ENCODE measurements at regions not wholly inside any gene's neighbourhood (a gene's known extent, or its start where the extent isn't known, plus 50 kb on each side); places are given as distances from the start of the nearest gene placed in this dataset.

DNA sequence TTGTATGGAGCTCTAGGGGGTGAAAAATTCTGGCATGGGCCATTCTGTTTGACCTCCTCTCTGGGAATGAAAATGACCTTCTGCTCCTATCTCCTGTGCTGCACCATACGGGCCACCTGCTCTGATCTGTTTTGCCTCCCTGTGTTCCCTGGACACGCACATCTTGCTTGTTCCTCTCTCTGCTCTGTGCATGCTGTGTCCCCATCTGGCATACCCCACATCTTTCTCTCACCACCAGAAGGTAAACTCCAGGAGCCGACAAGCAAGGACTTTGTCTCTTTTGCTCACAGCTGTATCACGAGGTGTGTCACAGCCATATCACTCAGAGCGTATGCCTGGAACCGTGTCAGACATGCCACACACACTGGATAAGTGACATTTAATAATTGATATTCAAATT, 208.4 kb upstream of the DTNBP1 start:
- no peak for DNase-seq

DNA sequence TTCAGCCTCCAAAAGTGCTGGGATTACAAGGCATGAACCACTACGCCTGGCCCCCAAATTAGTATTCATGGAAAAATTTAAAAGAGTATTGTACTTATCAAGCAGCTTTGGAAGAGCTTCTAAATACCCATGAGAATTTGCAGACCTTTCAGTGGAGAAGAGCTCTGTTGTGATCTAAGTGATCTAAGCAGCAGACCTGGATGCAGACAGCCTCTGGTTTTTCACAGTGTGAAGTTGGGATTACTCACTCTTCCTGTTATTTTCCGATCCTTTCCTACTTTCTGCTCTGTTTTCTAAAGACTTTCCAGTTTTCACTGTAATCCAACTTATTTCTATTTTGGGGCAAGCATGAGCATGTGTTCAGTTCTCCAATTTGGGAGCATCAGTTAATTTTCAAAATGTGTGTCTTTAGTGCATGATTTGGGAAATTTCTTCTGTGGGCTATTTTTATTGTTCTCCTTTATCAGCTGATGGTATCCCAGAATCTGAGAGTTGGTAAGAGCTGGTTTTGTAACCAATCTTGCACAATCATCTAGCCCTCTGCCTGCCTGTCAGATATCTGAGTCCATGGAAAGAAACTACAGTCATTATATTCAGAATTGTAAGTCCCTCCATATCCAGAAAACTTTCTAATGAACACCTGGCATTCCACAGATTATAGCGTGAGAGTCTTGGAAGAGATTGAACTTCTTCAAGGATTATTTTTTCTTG, 207.7 kb upstream of the DTNBP1 start:
- DNase-seq = peak; percentile 31

DNA sequence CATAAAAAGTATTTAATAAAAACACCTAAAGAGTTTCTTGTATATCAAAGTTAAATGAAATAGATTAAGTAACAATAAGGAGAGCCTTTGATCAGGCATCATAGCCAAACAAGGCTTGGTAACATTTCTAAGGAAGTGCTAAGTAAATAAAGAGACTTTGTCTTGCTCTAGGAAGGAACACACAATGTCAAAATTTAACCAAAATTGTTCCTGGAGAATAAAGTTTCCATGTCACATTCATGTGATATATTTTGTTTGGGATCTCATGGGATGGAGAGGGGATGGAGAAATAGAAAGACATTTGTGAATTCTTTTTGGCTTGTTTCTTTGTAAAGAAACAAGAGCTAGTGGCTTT, 201.9 kb upstream of the DTNBP1 start:
- no peak for DNase-seq

DNA sequence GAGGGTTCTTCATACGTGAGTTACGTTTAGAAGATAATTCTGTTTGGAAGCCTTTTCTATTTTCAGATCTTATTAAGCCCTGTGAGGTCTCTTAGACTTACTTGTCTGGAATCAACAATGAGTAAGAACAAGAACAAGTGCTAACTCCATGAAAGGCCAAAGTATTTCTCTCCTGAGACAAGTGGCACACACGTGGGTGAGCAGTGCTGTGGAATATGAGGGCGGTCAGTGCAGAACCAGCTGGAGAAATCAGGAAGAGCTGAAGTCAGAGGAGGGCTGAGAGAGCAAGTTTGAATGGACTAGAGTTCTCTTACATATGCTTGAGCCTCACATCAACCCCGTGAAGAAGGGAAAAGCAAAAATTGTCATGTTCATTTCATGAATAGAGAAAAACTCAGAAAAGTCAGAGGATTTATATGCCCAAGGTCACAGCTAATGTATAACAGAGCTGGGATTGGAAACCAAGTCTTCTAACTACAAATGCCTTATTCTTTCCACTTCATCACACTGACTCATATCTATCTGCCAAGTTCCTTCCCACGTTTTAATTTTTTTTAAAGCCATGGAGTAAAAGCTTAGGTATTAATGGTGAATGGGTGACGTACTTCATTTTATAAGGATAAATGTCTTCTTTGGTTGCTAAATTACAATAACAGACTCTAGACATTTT, 201.3 kb upstream of the DTNBP1 start:
- DNase-seq = no peak

DNA sequence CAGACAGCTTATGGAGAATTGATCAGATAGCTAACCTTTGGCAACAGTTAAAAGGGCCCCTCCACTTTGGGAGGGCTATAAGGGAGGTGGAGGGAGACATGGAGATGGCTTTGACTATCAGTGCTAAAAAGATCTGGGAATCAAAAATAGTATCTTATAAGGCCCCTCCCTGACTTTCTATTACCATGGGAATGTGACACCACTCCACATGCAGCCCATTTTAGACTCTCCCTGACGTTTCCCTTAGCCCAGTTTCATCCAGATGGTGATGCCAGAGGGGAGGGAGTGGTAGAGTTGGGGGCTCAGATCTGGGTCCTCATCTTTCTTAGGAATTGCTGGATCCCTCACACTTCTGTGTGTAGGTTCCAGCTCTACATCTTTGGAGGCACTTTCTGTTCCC, 200.0 kb upstream of the DTNBP1 start:
- no peak for DNase-seq

DNA sequence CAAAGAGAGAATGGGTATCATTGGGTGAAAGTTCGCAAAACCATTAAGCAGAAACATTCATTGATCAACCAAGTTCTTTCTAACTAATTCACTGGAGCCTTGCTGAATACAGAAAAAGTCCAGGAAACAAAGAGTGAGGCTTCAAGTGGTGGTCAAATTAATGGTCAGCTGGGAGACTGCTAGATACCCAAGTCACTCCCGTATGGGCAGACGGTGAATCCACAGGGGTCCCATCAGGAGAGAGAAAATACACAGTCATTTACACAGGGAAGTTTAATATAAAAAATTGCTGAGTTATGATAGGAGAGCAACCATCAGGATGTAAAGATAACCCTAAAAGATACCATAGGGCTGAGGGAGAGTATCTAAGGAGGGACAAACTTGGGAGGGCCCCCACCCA, 198.7 kb upstream of the DTNBP1 start:
- no peak for DNase-seq

DNA sequence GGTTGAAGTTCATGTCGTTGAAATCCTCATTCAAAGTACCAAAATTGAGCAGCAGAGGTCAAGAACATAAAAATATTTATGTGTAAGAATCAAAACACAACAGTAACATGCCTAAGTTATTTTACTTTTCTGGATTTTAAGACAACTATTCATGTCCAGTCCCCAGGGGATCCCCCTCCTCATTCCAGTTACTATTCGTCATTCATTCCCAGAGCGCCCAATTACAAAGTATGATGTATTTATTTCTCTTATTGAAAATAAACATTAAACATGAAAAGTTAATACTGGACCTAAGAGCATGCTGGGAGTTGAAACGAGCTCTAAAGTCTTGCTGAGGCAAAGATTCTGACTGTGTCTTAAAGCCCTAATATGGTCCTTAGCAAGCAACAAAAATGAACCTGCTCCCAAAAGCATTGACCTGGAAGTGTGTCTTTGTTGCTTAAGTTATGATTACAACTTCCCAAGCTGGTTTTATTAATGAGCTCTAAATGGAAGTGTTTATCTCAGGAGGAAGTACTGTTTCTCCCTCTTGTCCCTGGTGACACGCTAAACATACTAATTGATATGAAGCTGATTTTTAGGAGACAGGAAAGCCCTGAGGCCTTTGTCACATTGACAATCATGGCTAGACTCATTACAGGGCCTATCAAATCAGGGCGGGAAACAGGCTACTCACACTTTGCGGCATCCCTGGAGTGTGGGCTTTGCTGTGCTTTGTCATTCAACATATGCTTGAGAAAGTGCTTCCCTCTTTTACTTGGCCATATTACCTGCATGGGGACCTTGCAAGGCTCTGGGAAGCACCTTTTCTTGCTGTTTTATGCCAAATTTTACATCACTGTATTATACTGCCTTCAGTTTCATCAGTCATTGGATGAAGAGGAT, 192.2 kb upstream of the DTNBP1 start:
- no peak for DNase-seq

DNA sequence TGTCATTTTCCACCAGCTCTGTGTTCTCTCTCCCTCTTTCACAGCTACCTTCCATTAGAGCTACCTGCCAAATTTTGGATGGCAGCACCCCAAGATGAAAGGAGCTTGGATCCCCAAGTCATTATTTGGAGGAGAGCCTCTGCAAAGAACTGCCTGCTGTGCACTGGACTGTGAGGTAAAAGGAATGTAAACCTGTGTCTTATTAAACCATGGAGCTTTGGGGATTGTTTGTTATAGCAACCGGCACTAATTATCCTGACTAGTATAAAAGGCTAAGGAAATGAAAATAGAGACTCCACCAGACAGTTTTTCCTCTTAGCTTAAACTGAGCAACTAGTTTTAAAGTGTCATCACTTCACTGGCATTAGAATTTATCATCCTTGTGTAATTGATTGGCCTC, 191.6 kb upstream of the DTNBP1 start:
- DNase-seq = no peak

DNA sequence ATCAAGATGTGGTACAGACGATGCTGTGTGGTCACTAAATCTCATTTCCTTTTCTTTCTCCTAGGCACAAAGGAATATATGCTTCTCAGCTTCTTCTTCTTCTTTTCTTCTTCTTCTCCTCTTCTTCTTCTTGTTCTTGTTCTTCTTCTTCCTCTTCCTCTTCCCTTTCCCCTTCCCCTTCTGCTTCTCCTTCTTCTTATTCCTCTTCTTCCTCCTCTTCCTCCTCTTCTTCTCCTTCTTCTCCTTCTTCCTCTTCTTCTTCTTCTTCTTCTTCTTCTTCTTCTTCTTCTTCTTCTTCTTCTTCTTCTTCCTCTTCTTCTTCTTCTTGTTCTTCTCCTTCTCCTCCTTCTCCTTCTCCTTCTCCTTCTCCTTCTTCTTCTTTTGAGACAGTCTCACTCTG, 190.4 kb upstream of the DTNBP1 start:
- DNase-seq = no peak

DNA sequence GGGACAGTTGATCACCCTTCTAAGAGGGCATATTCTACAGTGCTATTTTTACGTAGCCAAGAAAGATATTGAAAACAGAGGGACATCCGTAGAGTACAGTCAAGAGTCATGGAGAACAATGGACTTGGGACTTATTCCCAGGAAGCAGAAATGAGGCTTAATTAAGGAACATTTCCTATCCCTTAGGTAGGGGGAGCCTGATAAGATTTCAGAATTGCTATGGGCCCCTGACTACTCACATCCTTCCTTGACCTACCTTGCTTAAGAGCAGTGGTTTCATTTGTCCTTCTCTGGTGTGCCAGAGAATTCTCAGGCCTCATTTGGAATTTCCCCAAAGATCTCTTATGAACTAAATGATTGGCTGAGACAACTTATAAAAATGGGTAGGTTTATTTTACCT, 189.5 kb upstream of the DTNBP1 start:
- no peak for DNase-seq

DNA sequence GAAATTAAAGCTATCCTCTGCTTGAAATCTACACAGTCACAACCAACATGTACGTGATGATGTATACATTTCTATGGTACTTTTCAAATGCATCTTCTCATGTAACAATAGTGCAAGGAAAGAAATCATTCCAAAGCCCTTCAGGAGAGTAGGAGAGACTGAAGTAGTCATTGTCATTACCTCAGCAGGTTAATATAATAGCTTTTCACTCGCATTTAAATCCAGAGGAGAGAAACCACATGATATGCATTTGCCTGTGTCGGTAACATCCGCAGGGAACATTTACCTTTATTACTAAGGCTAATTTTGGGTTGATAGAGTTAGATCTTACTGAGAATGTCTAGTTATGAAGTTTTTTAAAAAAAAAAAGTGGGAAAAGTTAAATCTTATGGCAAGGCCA, 186.6 kb upstream of the DTNBP1 start:
- DNase-seq = no peak

DNA sequence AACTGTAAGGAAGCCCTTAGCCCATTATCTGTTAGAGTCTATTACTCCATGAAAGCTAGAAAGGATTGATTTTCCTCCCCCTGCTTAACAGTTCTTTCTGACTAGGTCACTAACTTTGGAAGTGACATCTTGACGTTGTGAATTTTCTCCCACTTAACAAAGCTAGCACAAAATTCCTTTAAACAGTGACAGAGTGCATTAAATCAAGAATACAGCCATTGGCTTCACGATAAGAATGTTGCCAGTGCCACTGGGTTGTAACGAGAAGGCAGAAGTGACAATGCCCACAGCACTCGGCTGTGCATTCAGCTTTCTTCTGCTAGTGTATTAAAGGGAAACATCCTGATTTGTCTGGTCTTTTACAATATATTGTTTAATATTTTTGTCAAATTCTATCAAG, 182.7 kb upstream of the DTNBP1 start:
- DNase-seq = no peak

DNA sequence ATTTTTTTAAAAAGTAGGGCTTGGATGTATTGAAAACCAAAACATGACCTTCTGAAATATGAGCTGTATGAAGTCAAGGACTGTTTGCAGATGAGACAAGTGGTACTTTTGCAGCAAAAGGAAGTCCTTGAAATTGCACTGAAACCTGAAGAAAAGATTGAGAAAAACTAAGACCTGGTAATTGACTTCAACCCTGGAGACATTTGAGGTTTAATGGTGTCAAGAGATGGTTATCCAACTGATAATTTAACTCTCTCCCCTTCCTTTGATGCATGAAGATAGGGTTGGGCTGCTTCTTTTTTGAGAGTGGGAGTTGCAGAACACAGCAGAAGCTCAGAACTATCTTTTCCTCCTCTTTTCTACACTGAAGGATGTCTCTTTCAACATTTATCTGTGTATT, 180.9 kb upstream of the DTNBP1 start:
- DNase-seq = no peak

DNA sequence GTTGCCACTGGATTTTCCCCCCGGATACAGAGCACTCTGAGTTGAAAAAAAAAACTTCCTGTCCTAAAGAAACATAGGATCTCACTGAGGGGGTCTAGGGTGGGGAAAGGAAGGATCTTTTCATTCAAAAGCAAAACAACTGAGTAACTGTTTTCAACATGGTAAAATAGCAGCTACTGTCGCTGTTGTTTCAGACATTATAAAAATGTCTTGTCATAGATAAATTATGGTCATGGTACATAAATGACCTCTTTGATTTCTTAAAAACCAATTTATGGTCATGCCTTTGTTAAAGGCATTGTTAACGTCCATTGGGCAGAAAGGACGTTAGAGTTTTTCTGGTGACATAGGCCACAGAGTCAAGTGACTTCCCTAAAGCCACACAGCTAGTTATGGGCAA, 180.4 kb upstream of the DTNBP1 start:
- DNase-seq = no peak

DNA sequence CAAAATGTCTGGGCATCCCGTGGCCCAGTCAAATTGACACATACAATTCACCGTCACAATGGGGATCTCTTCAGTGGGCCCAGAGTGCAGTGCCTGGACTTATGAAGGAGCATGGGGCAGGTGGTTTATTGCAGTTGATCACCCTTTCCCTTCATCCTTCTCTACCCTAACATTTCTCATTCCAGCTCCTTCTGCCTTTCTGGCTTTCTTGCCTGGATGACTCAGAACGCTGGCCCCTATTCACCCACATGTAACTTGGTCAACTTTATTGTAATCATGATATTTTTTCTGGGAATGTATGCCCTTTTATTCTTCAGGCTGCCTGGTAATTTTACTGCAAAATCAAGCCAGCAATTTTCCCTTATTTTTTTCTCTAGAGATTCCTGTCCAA, 179.9 kb upstream of the DTNBP1 start:
- DNase-seq = peak; percentile 30

DNA sequence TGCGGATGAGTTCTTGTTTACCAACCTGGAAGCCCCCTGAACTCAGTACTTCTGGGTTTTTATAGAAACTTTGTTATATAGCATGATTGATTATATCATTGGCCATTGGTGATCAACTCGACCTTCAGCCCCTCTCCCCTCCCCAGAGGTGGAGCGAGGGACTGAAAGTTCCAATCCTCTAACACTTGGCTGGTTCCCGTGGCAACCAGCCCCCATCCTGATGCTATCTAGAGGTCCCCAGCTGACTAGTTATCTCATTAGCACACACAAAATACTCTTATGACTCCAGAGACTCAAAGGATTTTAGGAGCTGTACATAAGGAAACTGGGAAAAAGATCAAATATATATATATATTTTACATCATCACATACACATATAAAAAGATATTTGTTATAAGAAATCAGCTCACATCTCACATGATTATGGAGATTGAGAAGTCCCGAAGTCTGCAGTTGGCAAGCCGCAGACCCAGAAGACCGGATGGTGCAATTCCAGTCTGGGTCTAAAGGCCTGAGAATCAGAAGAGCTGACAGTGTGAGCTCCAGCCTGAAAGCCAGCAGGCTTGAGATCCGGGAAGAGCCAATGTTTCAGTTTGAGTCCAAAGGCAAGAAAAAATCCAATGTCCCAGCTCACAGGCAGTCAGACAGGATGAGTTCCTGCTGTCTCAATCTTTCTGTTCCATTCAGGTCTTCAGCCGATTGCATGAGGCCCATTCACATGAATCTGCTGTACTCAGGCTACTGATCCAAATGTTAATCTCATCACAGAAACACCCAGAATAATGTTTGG, 179.3 kb upstream of the DTNBP1 start:
- no peak for DNase-seq

DNA sequence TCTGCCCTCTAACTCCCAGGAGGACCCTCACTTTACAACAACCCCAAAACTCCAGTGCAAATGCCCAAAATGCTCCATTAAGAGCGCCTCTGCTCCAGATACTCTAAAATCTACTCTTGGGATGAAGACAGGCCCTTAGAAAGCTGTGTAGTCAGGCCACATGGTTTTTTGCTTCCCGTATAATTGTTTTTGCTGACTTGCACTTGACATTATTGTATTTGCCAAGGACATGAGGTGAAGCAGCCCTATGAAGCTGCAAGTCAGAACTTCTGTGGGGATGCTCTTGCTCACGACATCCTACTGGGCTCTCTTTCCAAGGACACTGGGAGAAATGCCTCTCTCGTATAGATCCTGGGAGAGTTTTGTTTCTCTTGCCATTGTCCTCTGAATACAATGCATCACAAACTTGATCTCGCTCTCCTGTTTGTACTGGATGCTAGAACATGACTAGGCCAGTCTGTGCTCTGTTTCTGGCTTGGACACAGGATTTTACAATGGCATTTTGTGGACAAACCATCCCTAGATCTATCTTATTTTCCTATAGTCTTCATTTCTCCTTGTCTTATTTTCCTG, 177.2 kb upstream of the DTNBP1 start:
- DNase-seq = no peak

DNA sequence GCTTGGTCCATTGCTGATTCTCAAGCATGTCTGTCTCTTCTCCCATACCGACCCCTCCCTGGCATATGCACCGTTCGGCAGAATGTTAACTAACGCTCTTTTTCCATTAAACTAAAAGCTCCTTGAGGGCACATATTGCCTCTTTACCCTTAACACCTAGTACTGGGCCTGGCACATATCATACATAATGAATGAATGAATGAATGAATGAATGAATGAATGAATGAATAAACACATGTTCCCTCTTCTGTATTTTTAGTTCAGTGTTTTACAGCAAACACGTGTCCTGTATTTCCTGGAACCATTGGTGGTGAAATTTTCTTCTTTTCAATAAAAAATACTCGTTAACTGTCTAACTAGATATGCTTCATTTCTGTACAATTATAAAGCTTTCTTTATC, 174.4 kb upstream of the DTNBP1 start:
- DNase-seq = no peak

DNA sequence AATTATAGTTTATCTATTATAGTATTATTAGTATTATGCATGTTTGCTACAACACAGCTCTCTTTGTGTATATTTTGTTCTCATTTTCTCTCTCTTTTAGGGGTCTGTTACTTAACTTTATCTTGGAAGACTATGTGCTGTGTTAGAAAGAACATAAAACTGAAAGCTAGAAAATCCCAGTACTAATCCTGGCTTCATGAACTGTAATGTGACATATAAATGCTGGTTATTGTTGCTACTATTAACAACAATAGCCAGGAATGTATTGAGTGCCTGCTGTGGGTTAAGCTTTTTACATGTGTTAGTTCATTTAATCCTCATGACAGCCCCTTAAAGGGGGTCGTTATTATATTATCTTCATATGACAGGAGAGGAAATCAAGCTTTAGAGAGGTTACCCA, 170.0 kb upstream of the DTNBP1 start:
- DNase-seq = no peak

DNA sequence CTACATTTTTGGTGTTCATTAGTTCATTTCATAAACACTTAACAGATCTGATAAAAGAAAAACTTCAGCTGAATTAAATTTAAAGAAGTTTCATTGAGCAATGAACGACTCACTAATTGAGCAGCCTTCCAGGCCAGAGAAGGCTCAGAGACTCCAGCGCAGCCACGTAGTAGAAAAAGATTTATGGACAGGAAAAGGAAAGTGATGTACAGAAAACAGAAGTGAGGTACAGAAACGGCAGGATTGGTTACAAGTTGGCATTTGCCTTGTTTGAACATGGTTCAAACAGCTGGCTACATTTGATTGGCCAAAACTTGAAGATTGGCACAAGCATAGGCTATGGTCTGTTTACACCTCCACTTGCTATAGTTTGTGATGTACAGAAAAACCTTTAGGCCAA, 166.3 kb upstream of the DTNBP1 start:
- DNase-seq = no peak

DNA sequence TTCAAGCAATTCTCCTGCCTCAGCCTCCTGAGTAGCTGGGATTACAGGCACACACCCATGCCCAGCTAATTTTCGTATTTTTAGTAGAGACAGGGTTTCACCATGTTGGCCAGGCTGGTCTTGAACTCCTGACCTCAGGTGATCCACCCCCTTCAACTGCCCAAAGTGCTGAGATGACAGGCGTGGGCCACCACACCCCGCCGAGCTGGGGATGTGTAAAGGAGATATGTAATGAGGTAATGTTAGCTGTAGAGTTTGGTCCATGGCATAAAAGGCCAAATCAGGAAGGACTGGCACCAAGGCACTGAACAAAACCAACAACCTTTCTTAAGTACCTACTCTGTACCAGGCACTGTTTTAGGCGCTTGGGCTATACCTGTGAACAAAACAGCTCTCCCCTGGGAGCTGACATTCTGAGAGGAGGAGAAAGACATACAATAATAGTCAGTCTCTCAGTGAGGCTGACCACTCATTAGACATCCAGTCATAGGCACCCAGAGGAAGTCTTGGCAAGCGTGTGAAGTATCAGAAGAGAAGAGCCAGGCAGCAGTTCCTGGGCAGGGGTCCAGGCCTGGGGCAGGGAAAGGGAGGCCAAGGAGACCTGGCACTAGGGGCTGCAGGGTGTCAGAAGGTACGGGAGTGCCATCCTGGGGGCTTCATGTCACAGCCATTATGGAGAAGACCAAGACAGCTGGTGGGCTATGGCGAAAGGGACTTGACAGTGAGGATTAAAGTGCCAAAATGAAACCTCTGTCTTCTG, 164.8 kb upstream of the DTNBP1 start:
- DNase-seq = no peak

DNA sequence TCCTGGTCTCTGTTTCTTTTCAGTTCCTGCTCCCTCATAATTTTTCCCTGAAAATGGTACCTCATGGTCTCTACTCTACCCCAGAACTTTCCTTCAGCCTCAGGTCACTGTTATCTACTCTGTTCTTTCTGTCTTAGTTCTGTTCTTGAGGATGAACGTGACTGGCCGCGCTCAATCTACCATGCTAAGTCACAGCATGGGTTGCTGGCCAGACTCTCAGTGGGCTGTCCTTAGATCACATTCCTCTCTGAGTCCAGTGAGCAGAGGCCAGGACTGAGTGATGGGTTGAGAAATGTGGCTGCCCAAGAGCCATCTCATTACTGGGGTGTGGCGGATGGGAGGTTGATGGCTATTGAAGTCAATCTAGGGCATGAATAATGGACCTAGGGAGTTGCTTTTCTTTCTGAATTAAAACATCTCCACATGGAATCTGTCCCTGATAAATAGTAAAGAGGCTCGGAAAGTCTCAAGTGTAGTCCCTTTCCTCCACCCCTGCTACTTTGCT, 164.0 kb upstream of the DTNBP1 start:
- no peak for DNase-seq
